Muscle of leg (tissue), 3 donors: ENCODE measurements at regions not wholly inside any gene's neighbourhood (a gene's known extent, or its start where the extent isn't known, plus 50 kb on each side); places are given as distances from the start of the nearest gene placed in this dataset.
"Not testable (repeated sequence)": the region's sequence is repeated elsewhere in the genome, so short reads cannot be mapped to it uniquely, and the experiment has no call there.

Experiments used
- DNase-seq: peaks from one replicate; pipeline ENCODE4 v3.0.0; 2013
- H3K27ac ChIP-seq: one replicate; pipeline ENCODE4 v1.5.1; 2013; ENCODE audit warnings: mild to moderate bottlenecking, low read length, control low read depth
- H3K27me3 ChIP-seq: one replicate; pipeline ENCODE4 v1.6.1; 2013; ENCODE audit warnings: low read length; ENCODE audit not compliant: control insufficient read depth, insufficient read depth
- H3K36me3 ChIP-seq: one replicate; pipeline ENCODE4 v1.6.1; 2013; ENCODE audit warnings: low read length; ENCODE audit not compliant: control insufficient read depth, insufficient read depth
- H3K4me1 ChIP-seq: one replicate; pipeline ENCODE4 v1.6.1; 2013; ENCODE audit warnings: low read length; ENCODE audit not compliant: control insufficient read depth, insufficient read depth
- H3K4me3 ChIP-seq: one replicate; pipeline ENCODE4 v1.5.1; 2013; ENCODE audit warnings: low read length, control low read depth
- H3K9me3 ChIP-seq: replicated peaks from 2 replicates; pipeline ENCODE4 v1.6.1; 2013; ENCODE audit warnings: low read depth, low read length; ENCODE audit not compliant: control insufficient read depth
- WGBS: methylation state at CpG from one replicate; pipeline ENCODE4 v1.1.5; 2013; ENCODE audit warnings: missing lambda C conversion rate; ENCODE audit not compliant: insufficient coverage; 5-methylcytosine and 5-hydroxymethylcytosine counted together

- Histone ChIP-seq H3K9me3 (no peaks in the 10 kb centered on the region), H3K36me3 (no peaks in the 10 kb centered on the region), H3K4me1 (no peaks in the 10 kb centered on the region), H3K27ac (no peak overlapping the region), H3K4me3 (no peak overlapping the region), H3K27me3 (no peaks in the 10 kb centered on the region)
- no CpG with 5 or more reads among the region's 1 CpG for WGBS
- DNase-seq: no peak
Measured at GRCh38 chr3:90132197-90132596, 1024.8 kb downstream of the EPHA3 start.

- H3K27ac ChIP-seq: no peak overlapping the region
- H3K36me3 ChIP-seq: no peaks in the 10 kb centered on the region
- H3K9me3 ChIP-seq: no peaks in the 10 kb centered on the region
- H3K4me3 ChIP-seq: no peak overlapping the region
- no peak for DNase-seq
- H3K4me1 ChIP-seq: no peaks in the 10 kb centered on the region
- no peaks in the 10 kb centered on the region for H3K27me3 ChIP-seq
Measured at GRCh38 chr3:90134090-90134489, 1026.7 kb downstream of the EPHA3 start.

GRCh38 chr3:90136456-90137191, 1029.2 kb downstream of the EPHA3 start:
- Histone ChIP-seq H3K4me3 (no peak overlapping the region), H3K27ac (no peak overlapping the region), H3K9me3 (no peaks in the 10 kb centered on the region), H3K36me3 (no peaks in the 10 kb centered on the region), H3K4me1 (no peaks in the 10 kb centered on the region), H3K27me3 (no peaks in the 10 kb centered on the region)
- DNase-seq: no peak

GRCh38 chr3:90145094-90145860, 1037.9 kb downstream of the EPHA3 start:
- H3K4me3 ChIP-seq: no peak overlapping the region
- H3K27me3 ChIP-seq: no peaks in the 10 kb centered on the region
- H3K36me3 ChIP-seq: no peaks in the 10 kb centered on the region
- H3K27ac ChIP-seq: peak overlapping the region; percentile 63
- H3K4me1 ChIP-seq: peaks cover 2% of the 10 kb centered on the region
- H3K9me3 ChIP-seq: no peaks in the 10 kb centered on the region
- peak; percentile 91 for DNase-seq
- no CpG with 5 or more reads among the region's 4 CpGs for WGBS

GRCh38 chr3:90180096-90180495, 1072.7 kb downstream of the EPHA3 start:
- no peak overlapping the region for H3K4me3 ChIP-seq

DNA sequence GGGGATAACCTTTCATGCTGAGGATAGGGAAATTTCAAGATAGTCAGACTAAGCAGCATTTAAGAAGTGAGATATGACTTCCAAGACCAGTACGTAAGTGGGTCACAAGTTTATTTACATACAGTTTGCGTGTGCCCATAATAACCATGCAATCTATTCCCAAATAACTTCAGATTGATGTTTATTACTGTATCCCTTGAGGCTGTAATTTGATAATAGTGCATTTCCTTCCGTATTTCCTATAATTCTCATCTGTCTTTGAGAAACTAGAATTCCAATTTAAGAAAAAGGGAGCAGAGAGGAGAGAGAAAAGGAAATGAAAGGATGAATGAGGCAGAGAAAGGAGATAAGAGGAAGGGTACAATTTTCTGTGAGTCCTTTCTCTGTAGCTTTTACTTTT, 1073.1 kb downstream of the EPHA3 start:
- Histone ChIP-seq H3K27me3 (no peaks in the 10 kb centered on the region), H3K27ac (no peak overlapping the region), H3K4me1 (no peaks in the 10 kb centered on the region), H3K9me3 (no peaks in the 10 kb centered on the region), H3K4me3 (no peak overlapping the region), H3K36me3 (no peaks in the 10 kb centered on the region)
- WGBS: no CpG with 5 or more reads among the region's 3 CpGs
- DNase-seq: no peak

More at GRCh38 chr3:90180096-90180495, 1072.7 kb downstream of the EPHA3 start:
- Histone ChIP-seq H3K27me3 (no peaks in the 10 kb centered on the region), H3K27ac (no peak overlapping the region), H3K36me3 (no peaks in the 10 kb centered on the region), H3K4me1 (no peaks in the 10 kb centered on the region), H3K9me3 (no peaks in the 10 kb centered on the region)
- no CpG with 5 or more reads among the region's 2 CpGs for WGBS
- no peak for DNase-seq

DNA sequence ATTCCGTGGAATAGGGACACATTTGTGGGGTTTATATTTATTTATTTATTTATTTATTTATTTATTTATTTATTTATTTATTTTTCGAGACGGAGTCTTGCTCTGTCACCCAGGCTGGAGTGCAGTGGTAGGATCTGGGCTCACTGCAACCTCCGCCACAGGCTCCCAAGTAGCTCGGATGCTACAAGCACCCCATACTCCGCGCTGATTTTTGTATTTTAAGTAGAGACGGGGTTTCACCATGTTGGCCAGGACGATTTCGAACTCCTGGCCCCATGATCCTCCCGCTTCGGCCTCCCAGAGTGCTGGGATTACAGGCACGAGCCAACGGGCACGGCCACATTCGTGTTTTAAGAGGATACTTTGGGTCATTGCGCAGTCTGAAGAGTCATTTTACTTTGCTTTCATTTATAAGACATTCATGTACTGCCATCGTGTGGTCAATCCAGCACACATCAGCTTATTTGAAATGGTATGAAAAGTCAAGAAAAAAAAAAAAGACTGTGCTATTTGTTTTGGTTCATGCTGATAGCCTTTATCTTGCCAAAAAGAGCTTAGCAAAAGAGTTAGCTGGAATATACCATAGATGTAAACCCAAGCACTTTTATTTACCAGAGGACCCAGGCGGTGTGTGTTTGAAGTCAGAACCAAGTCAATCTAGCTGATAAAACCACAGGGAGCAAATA, 1075.0 kb downstream of the EPHA3 start:
- DNase-seq: peak; percentile 47
- H3K27me3 ChIP-seq, H3K4me1 ChIP-seq, H3K27ac ChIP-seq, H3K9me3 ChIP-seq, H3K36me3 ChIP-seq: not testable (repeated sequence)
- 41% methylated on average over 9 of the region's 19 CpGs for WGBS
- peak overlapping the region; percentile 23 for H3K4me3 ChIP-seq

DNA sequence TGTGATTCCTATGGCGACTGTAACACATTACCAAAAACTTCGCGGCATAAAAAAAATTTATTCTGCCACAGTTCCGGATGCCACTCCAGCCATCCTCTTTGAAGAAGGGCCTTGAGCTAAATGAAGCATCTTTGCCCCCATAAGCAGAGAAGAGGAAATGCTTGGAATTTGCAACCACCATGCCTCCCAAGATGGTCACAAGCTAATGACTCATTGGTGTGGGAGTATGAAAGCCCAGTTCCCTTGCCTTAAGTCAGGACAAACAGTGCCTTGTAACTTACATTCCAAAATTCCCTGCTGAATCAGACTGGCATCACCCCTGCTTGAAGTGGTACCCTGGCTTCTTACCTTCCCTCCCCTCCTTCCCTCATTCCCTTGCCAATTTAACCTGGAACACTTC, 1077.4 kb downstream of the EPHA3 start:
- no peaks in the 10 kb centered on the region for H3K4me1 ChIP-seq
- H3K27me3 ChIP-seq: no peaks in the 10 kb centered on the region
- no peak overlapping the region for H3K27ac ChIP-seq
- WGBS: 100% methylated on average over 2 of the region's 4 CpGs
- H3K36me3 ChIP-seq: no peaks in the 10 kb centered on the region
- no peaks in the 10 kb centered on the region for H3K9me3 ChIP-seq
- no peak overlapping the region for H3K4me3 ChIP-seq
- no peak for DNase-seq

- H3K36me3 ChIP-seq, DNase-seq, H3K27ac ChIP-seq, H3K4me3 ChIP-seq, H3K27me3 ChIP-seq, H3K4me1 ChIP-seq, H3K9me3 ChIP-seq: not testable (repeated sequence)
- WGBS: no CpG with 5 or more reads among the region's 4 CpGs
Measured at GRCh38 chr3:90197383-90197782, 1090.0 kb downstream of the EPHA3 start.

DNA sequence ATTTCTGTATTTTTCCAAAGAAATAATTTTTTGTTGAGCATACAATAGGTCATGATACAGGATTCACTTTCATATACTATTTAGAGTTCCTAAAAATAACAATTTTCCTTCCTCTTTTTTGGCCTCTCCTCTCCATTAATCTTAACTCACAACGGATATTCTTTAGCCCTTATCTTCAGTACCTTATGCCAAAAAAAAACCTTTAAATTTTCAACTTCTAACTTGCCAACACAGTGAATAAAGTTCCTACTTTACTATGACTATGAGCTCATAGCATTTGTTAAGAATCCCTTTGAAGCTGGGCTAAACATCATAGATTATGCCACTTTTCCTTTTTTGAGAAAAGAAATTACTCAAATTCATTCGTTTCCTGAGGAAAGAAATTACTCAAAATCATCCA, 1095.5 kb downstream of the EPHA3 start:
- H3K36me3 ChIP-seq, DNase-seq, H3K27ac ChIP-seq, H3K4me1 ChIP-seq, H3K4me3 ChIP-seq, H3K27me3 ChIP-seq, H3K9me3 ChIP-seq: not testable (repeated sequence)
- WGBS: 80% methylated on average over 1 of the region's 2 CpGs
